Transverse colon (tissue), 4 donors: ENCODE measurements at regions not wholly inside any gene's neighbourhood (a gene's known extent, or its start where the extent isn't known, plus 50 kb on each side); places are given as distances from the start of the nearest gene placed in this dataset.

Experiments
- EP300 ChIP-seq: sonication (generic); formaldehyde crosslinking; IDR thresholded peaks from one replicate; pipeline ENCODE4 v1.6.1; 2017; ENCODE audit warnings: antibody characterized with exemption, low read depth
- POLR2A ChIP-seq: fragments of 450-650 bp; IDR thresholded peaks from one replicate; pipeline ENCODE4 v1.6.1; 2016; ENCODE audit warnings: antibody characterized with exemption, mild to moderate bottlenecking, moderate library complexity
- POLR2AphosphoS5 ChIP-seq, 3 donors: sonication (generic); formaldehyde crosslinking; IDR thresholded peaks; one replicate each; pipeline ENCODE4 v1.6.1; 2016; ENCODE audit warnings: antibody characterized with exemption in 3 of 3
- TF ChIP-seq, protein P1 (sequence below), 5 experiments: fragments of 200-600 bp in 3 of 5; fragments of 450-650 bp in 2 of 5; sonication (generic) in 3 of 5; IDR thresholded peaks; 1 replicate in 2 of 5; 2 replicates in 3 of 5; pipeline ENCODE4 v1.5.1; 2016 to 2017; ENCODE audit warnings: antibody characterized with exemption in 5 of 5, inconsistent platforms in 3 of 5, mild to moderate bottlenecking in 2 of 5, moderate library complexity in 1 of 5

DNA sequence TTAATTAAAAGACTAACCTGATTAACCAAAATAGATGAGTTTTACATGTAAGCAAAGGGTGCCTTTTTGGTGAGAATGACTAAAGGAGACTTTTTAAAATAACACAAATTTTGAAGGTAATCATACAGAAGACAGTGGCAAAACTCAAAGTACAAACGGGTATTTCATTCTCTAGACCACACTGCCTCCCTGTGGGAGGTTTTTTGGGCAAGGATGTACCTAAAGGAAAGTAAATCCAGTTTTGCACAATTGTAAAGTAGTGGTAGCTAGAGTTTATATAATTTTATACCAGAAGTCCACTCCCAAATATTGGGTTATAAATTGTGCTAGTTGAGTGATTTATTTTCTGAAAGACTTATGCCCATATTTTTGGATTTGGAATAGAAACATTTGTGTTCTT lies 201.0 kb downstream of the PAPSS1 start:
- TF ChIP-seq, protein P1, sequence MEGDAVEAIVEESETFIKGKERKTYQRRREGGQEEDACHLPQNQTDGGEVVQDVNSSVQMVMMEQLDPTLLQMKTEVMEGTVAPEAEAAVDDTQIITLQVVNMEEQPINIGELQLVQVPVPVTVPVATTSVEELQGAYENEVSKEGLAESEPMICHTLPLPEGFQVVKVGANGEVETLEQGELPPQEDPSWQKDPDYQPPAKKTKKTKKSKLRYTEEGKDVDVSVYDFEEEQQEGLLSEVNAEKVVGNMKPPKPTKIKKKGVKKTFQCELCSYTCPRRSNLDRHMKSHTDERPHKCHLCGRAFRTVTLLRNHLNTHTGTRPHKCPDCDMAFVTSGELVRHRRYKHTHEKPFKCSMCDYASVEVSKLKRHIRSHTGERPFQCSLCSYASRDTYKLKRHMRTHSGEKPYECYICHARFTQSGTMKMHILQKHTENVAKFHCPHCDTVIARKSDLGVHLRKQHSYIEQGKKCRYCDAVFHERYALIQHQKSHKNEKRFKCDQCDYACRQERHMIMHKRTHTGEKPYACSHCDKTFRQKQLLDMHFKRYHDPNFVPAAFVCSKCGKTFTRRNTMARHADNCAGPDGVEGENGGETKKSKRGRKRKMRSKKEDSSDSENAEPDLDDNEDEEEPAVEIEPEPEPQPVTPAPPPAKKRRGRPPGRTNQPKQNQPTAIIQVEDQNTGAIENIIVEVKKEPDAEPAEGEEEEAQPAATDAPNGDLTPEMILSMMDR (IDR thresholded peaks at IDR 0.05) = peak in 4 of 5 experiments; percentile 23 to 44 (median 32)
- TF ChIP-seq POLR2AphosphoS5 (IDR thresholded peaks at IDR 0.05) (no peak), EP300 (no peak), POLR2A (no peak)
